Keratinocyte (primary cell): ENCODE measurements at regions not wholly inside any gene's neighbourhood (a gene's known extent, or its start where the extent isn't known, plus 50 kb on each side); places are given as distances from the start of the nearest gene placed in this dataset.
"Not testable (repeated sequence)": the region's sequence is repeated elsewhere in the genome, so short reads cannot be mapped to it uniquely, and the experiment has no call there.

ENCODE experiments used
- DNase-seq: peaks from one replicate; pipeline ENCODE4 v3.0.0-alpha.2; 2011; ENCODE audit warnings: low read depth, missing footprints, low spot score
- FAIRE-seq: peaks from 2 replicates; lab custom pipeline; 2011; peaks lifted over from hg19 to GRCh38; lab: Jason Lieb, UNC
- H2AFZ ChIP-seq: 2 replicates; pipeline ENCODE4 v1.6.0; 2012; ENCODE audit warnings: low read length, control low read depth, inconsistent platforms; ENCODE audit not compliant: control insufficient read depth
- H3K27ac ChIP-seq: 2 replicates; pipeline ENCODE4 v1.5.1; 2011; ENCODE audit warnings: low read length; ENCODE audit not compliant: control insufficient read depth, insufficient read depth
- H3K27me3 ChIP-seq: 3 replicates; pipeline ENCODE4 v1.6.0; 2011; ENCODE audit warnings: low read length; ENCODE audit not compliant: control insufficient read depth, insufficient read depth; ENCODE audit errors: extremely low read depth
- H3K36me3 ChIP-seq, 2 experiments: 2 replicates in 1 of 2; 3 replicates in 1 of 2; pipeline ENCODE4 v1.5.1; 2011; ENCODE audit warnings: low read length in 2 of 2, mild to moderate bottlenecking in 1 of 2; ENCODE audit not compliant: control insufficient read depth in 2 of 2, insufficient read depth in 2 of 2; ENCODE audit errors: extremely low read depth in 1 of 2
- H3K4me1 ChIP-seq: 3 replicates; pipeline ENCODE4 v1.5.1; 2011; ENCODE audit warnings: low read length; ENCODE audit not compliant: control insufficient read depth, insufficient read depth; ENCODE audit errors: extremely low read depth
- H3K4me2 ChIP-seq: 3 replicates; pipeline ENCODE4 v1.6.0; 2011; ENCODE audit warnings: low read depth, low read length; ENCODE audit not compliant: control insufficient read depth, insufficient read depth; ENCODE audit errors: extremely low read depth
- H3K4me3 ChIP-seq, 3 experiments: fragments of 200-600 bp in 1 of 3; sonication (generic) in 1 of 3; 2 replicates in 2 of 3; 3 replicates in 1 of 3; pipeline ENCODE4 v1.5.1; 2011 to 2016; ENCODE audit warnings: low read length in 3 of 3, mild to moderate bottlenecking in 3 of 3, control low read depth in 2 of 3, inconsistent platforms in 1 of 3, low read depth in 1 of 3, mixed read lengths in 1 of 3, mixed run types in 1 of 3, moderate library complexity in 1 of 3; ENCODE audit not compliant: control insufficient read depth in 2 of 3, insufficient read depth in 2 of 3; ENCODE audit errors: extremely low read depth in 1 of 3
- H3K79me2 ChIP-seq: 2 replicates; pipeline ENCODE4 v1.6.0; 2012; ENCODE audit warnings: low read length; ENCODE audit not compliant: control insufficient read depth, insufficient read depth
- H3K9ac ChIP-seq: 3 replicates; pipeline ENCODE4 v1.6.0; 2011; ENCODE audit warnings: low read length; ENCODE audit not compliant: control insufficient read depth, insufficient read depth; ENCODE audit errors: extremely low read depth
- H3K9me1 ChIP-seq: 3 replicates; pipeline ENCODE4 v1.6.0; 2011; ENCODE audit warnings: low read length; ENCODE audit not compliant: control insufficient read depth, insufficient read depth; ENCODE audit errors: extremely low read depth
- H3K9me3 ChIP-seq: 2 replicates; pipeline ENCODE4 v1.5.1; 2012; ENCODE audit warnings: low read depth, low read length; ENCODE audit not compliant: control insufficient read depth
- H4K20me1 ChIP-seq: 3 replicates; pipeline ENCODE4 v1.6.0; 2011; ENCODE audit warnings: low read length; ENCODE audit not compliant: control insufficient read depth, insufficient read depth; ENCODE audit errors: extremely low read depth
- EZH2 ChIP-seq: IDR thresholded peaks from one replicate; pipeline ENCODE4 v1.6.1; 2012; ENCODE audit warnings: inconsistent platforms, mild to moderate bottlenecking, low read length, moderate library complexity
- dilution Hi-C: fragments of 300-500 bp; cut with MboI; formaldehyde crosslinking; loops from one replicate; pipeline ENCODE4 v1.7.0; 2020; ENCODE audit warnings: low sequenced_read_pairs; ENCODE audit not compliant: extremely low pct_ligation_motif_present
- TF ChIP-seq, protein P1 (sequence below), 3 experiments: IDR thresholded peaks in 1 of 3; conservative IDR thresholded peaks in 1 of 3; optimal IDR thresholded peaks in 1 of 3; 2 replicates in 2 of 3; 3 replicates in 1 of 3; pipeline versions ENCODE3 to v1.5.1; 2011; ENCODE audit warnings: low read length in 3 of 3, mild to moderate bottlenecking in 3 of 3, moderate library complexity in 2 of 3, control low read depth in 1 of 3, inconsistent platforms in 1 of 3; ENCODE audit not compliant: insufficient read depth in 2 of 3; ENCODE audit errors: extremely low read depth in 1 of 3

DNA sequence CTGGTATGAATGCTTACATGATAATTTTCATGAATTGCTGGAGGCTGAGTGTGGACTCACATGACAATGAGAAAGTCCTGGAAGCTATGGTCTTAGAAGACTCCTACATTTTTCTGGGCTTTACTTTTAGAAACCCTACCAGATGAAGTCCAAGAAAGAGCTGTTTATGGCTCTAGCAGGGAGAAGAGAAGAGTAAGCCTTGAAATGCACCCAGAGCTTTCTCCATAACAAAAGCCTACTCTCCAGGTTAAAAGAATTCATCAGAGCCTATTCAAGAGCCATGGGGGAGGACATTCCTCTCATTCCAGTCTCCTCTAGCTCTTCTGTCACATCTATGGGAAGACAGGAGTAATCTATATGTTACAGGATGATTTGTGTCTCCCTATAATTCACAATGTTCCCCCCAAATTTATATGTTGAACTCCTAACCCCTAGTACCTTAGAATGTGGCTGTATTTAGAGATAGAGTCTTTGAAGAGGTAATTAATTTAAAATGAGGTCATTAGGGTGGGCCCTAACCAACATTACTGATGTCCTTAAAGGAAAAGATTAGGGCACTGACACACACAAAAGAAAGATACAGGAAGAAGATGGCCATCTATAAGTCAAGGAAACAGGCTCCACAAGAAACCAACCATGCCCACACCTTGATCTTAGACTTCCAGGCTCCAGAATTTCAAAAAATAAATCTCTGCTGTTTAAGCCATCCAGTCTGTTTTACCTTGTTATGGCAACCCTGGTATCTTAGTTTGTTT lies 193.8 kb upstream of the PTER start:
- no peaks in the 10 kb centered on the region for H3K4me1 ChIP-seq
- H3K4me2 ChIP-seq: no peak overlapping the region
- dilution Hi-C loops: no loop called here
- H3K9ac ChIP-seq: no peak overlapping the region
- no peaks in the 10 kb centered on the region for H3K9me3 ChIP-seq
- no peaks in the 10 kb centered on the region for H3K79me2 ChIP-seq
- FAIRE-seq (no peak), DNase-seq (no peak)
- no peak overlapping the region for H2AFZ ChIP-seq
- H3K27ac ChIP-seq: no peak overlapping the region
- H3K9me1 ChIP-seq: no peaks in the 10 kb centered on the region
- H3K27me3 ChIP-seq: no peaks in the 10 kb centered on the region
- no peak overlapping the region for H3K4me3 ChIP-seq
- TF ChIP-seq, protein P1, sequence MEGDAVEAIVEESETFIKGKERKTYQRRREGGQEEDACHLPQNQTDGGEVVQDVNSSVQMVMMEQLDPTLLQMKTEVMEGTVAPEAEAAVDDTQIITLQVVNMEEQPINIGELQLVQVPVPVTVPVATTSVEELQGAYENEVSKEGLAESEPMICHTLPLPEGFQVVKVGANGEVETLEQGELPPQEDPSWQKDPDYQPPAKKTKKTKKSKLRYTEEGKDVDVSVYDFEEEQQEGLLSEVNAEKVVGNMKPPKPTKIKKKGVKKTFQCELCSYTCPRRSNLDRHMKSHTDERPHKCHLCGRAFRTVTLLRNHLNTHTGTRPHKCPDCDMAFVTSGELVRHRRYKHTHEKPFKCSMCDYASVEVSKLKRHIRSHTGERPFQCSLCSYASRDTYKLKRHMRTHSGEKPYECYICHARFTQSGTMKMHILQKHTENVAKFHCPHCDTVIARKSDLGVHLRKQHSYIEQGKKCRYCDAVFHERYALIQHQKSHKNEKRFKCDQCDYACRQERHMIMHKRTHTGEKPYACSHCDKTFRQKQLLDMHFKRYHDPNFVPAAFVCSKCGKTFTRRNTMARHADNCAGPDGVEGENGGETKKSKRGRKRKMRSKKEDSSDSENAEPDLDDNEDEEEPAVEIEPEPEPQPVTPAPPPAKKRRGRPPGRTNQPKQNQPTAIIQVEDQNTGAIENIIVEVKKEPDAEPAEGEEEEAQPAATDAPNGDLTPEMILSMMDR (optimal IDR thresholded peaks at IDR 0.05 in 1 of 3, IDR thresholded peaks at IDR 0.05 in 1 of 3, conservative IDR thresholded peaks at IDR 0.05 in 1 of 3; ENCODE audit: extremely low read depth in 1 of 3, insufficient read depth in 2 of 3, low read length in 3 of 3): no peak
- no peak for TF ChIP-seq EZH2
- H4K20me1 ChIP-seq: no peaks in the 10 kb centered on the region
- no peaks in the 10 kb centered on the region for H3K36me3 ChIP-seq

GRCh38 chr10:16250136-16250535 lies 186.7 kb upstream of the PTER start:
- H4K20me1 ChIP-seq, H3K4me3 ChIP-seq, H3K9ac ChIP-seq, H2AFZ ChIP-seq, H3K79me2 ChIP-seq, H3K9me3 ChIP-seq, H3K36me3 ChIP-seq, H3K4me1 ChIP-seq, H3K27me3 ChIP-seq, dilution Hi-C loops, DNase-seq, H3K4me2 ChIP-seq, H3K9me1 ChIP-seq, H3K27ac ChIP-seq, FAIRE-seq: not testable (repeated sequence)

- Histone ChIP-seq H3K4me2 (no peak overlapping the region), H3K79me2 (no peaks in the 10 kb centered on the region), H2AFZ (no peak overlapping the region), H3K9me3 (no peaks in the 10 kb centered on the region), H3K4me3 (no peak overlapping the region), H3K27me3 (no peaks in the 10 kb centered on the region), H3K4me1 (no peaks in the 10 kb centered on the region), H3K27ac (no peak overlapping the region), H3K9me1 (no peaks in the 10 kb centered on the region), H3K9ac (no peak overlapping the region), H4K20me1 (no peaks in the 10 kb centered on the region), H3K36me3 (no peaks in the 10 kb centered on the region)
- no peak for DNase-seq
- dilution Hi-C loops: no loop called here
- TF ChIP-seq, protein P1 (optimal IDR thresholded peaks at IDR 0.05 in 1 of 3, IDR thresholded peaks at IDR 0.05 in 1 of 3, conservative IDR thresholded peaks at IDR 0.05 in 1 of 3; ENCODE audit: extremely low read depth in 1 of 3, insufficient read depth in 2 of 3, low read length in 3 of 3): no peak
- no peak for TF ChIP-seq EZH2
- FAIRE-seq: no peak
Measured at GRCh38 chr10:16256336-16256735, 180.5 kb upstream of the PTER start.
